ENCODE measurements at regions not wholly inside any gene's neighbourhood (a gene's known extent, or its start where the extent isn't known, plus 50 kb on each side); places are given as distances from the start of the nearest gene placed in this dataset.

DNA sequence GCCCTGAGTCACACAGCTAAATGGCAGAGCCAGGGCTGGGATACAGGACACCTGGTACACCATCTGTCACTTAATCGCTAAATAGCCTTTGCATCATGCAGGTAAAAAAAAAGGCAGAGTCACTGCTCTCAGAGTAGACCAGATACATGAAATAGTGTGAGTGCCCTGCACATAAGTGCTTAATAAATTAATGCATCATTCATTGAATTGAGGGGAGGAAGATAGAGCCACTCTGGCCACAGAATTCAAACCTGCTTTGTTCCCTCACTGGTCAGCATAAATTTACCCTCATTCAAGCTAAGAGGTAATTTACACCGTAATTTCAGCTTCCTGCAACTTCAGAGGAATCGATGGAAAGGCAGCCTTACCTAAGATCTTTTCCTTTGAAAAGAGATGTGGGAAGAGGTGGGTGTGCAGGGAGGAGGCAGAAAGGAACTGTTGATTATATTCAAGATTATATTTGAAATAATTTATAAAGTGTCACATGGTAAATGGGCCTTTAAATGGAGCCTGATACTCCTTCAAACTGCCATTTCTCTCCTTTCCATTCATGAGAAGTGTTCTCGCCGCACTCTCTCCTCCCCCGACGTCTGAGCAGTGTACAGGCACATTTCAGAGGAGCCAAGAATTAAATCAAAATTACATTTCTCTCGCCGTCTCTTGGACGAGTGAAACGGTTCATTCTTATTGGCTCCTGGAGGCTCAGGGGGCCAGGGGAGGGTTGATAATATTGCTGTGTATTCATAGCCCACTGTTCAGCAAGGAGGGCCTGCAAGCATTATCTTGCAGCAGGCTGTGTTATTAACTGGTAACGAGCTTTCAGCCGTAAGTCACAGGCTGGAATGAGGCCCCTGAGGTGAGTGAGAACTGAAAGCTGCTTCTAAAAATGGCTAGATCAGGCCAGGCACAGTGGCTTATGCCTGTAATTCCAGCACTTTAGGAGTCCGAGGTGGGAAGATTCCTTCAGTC is 52.2 kb upstream of the HMGXB4 start:
- TF ChIP-seq EZH2 (optimal IDR thresholded peaks at IDR 0.05; ENCODE audit: low read depth, low read length) (no peak), CTCF (IDR thresholded peaks at IDR 0.05; ENCODE audit: low read length) (no peak)

Measured in MM.1S (cell line).